ENCODE measurements at regions not wholly inside any gene's neighbourhood (a gene's known extent, or its start where the extent isn't known, plus 50 kb on each side); places are given as distances from the start of the nearest gene placed in this dataset.

DNA sequence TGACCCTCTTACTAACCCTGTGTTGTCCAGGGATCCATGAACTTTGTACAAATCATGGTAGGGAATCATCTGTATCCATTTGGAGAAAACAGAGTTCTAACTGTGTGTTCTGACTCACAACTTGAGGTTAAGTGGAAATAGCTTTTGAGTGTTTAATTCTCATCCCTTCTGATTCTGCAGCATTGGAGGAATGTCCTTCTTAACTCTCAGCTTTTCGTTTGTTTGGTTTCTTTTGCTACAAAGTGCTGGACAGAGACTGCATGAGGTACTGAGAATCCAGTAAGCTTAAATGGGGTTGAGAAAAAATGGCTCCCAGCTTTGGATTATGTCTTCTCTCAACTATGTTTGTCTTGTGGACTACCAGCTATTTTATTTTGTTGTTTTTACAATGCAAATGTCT, 352.1 kb upstream of the KIF2B start:
- no peak for TF ChIP-seq CTCF (conservative IDR thresholded peaks at IDR 0.05; ENCODE audit: low read depth, low read length)
- no peak for TF ChIP-seq MXI1 (IDR thresholded peaks at IDR 0.05; ENCODE audit: borderline replicate concordance, low read depth, low read length)
- TF ChIP-seq, protein P1, sequence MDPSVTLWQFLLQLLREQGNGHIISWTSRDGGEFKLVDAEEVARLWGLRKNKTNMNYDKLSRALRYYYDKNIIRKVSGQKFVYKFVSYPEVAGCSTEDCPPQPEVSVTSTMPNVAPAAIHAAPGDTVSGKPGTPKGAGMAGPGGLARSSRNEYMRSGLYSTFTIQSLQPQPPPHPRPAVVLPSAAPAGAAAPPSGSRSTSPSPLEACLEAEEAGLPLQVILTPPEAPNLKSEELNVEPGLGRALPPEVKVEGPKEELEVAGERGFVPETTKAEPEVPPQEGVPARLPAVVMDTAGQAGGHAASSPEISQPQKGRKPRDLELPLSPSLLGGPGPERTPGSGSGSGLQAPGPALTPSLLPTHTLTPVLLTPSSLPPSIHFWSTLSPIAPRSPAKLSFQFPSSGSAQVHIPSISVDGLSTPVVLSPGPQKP (IDR thresholded peaks at IDR 0.05; ENCODE audit: borderline replicate concordance, low read depth, low read length), result no peak
- no peak for TF ChIP-seq POLR2A (IDR thresholded peaks at IDR 0.05; ENCODE audit: low read depth, low read length)
- TF ChIP-seq BHLHE40 (IDR thresholded peaks at IDR 0.05; ENCODE audit: low read depth, low read length), result no peak
- TF ChIP-seq, protein P2, sequence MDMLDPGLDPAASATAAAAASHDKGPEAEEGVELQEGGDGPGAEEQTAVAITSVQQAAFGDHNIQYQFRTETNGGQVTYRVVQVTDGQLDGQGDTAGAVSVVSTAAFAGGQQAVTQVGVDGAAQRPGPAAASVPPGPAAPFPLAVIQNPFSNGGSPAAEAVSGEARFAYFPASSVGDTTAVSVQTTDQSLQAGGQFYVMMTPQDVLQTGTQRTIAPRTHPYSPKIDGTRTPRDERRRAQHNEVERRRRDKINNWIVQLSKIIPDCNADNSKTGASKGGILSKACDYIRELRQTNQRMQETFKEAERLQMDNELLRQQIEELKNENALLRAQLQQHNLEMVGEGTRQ (IDR thresholded peaks at IDR 0.05; ENCODE audit: low read depth, low read length), result no peak
- no peak for TF ChIP-seq SMC3 (IDR thresholded peaks at IDR 0.05; ENCODE audit: low read depth, low read length)
- no peak for TF ChIP-seq MAFK (IDR thresholded peaks at IDR 0.05; ENCODE audit: low read depth, low read length)
- TF ChIP-seq RAD21 (IDR thresholded peaks at IDR 0.05; ENCODE audit: low read length), result no peak
- TF ChIP-seq CEBPB (IDR thresholded peaks at IDR 0.05; ENCODE audit: low read depth, low read length), result no peak
- TF ChIP-seq RFX5 (IDR thresholded peaks at IDR 0.05; ENCODE audit: low read depth, low read length), result no peak
- TF ChIP-seq NFE2L2 (IDR thresholded peaks at IDR 0.05; ENCODE audit: low read depth, low read length), result no peak

All from IMR-90 (cell line).